ENCODE measurements at regions not wholly inside any gene's neighbourhood (a gene's known extent, or its start where the extent isn't known, plus 50 kb on each side); places are given as distances from the start of the nearest gene placed in this dataset.
"Not testable (repeated sequence)": the region's sequence is repeated elsewhere in the genome, so short reads cannot be mapped to it uniquely, and the experiment has no call there.

GRCh38 chr1:192862271-192862670 is 53.4 kb downstream of the RGS2 start:
- no peak for DNase-seq
- Mint-ChIP-seq H3K9me3 (no peaks in the 10 kb centered on the region), H3K36me3 (ENCODE audit: low read depth) (no peaks in the 10 kb centered on the region), H3K27ac (no peak overlapping the region), H3K4me1 (ENCODE audit: low read depth) (peaks cover 2% of the 10 kb centered on the region), H3K4me3 (no peak overlapping the region), H3K27me3 (no peaks in the 10 kb centered on the region)

- Mint-ChIP-seq H3K4me1 (ENCODE audit: low read depth) (peaks cover 2% of the 10 kb centered on the region), H3K9me3 (no peaks in the 10 kb centered on the region), H3K27ac (no peak overlapping the region), H3K27me3 (no peaks in the 10 kb centered on the region), H3K36me3 (ENCODE audit: low read depth) (no peaks in the 10 kb centered on the region), H3K4me3 (no peak overlapping the region)
- no peak for DNase-seq
Measured at GRCh38 chr1:192866241-192866868, 57.5 kb downstream of the RGS2 start.

GRCh38 chr1:192867180-192867579 is 58.3 kb downstream of the RGS2 start:
- Mint-ChIP-seq H3K9me3 (no peaks in the 10 kb centered on the region), H3K27me3 (no peaks in the 10 kb centered on the region), H3K27ac (no peak overlapping the region), H3K4me1 (ENCODE audit: low read depth) (peaks cover 2% of the 10 kb centered on the region), H3K36me3 (ENCODE audit: low read depth) (no peaks in the 10 kb centered on the region), H3K4me3 (no peak overlapping the region)
- no peak for DNase-seq

- Mint-ChIP-seq H3K27ac (no peak overlapping the region), H3K4me1 (ENCODE audit: low read depth) (peaks cover 2% of the 10 kb centered on the region), H3K27me3 (peaks cover 3% of the 10 kb centered on the region), H3K36me3 (ENCODE audit: low read depth) (no peaks in the 10 kb centered on the region), H3K4me3 (no peak overlapping the region), H3K9me3 (no peaks in the 10 kb centered on the region)
- no peak for DNase-seq
Measured at GRCh38 chr1:192869308-192869940, 60.6 kb downstream of the RGS2 start.

GRCh38 chr1:192872010-192872409 is 63.2 kb downstream of the RGS2 start:
- DNase-seq = no peak
- Mint-ChIP-seq H3K36me3 (ENCODE audit: low read depth) (no peaks in the 10 kb centered on the region), H3K9me3 (no peaks in the 10 kb centered on the region), H3K27me3 (peaks cover 20% of the 10 kb centered on the region), H3K27ac (no peak overlapping the region), H3K4me3 (no peak overlapping the region), H3K4me1 (ENCODE audit: low read depth) (no peaks in the 10 kb centered on the region)

GRCh38 chr1:192873836-192874235 is 65.0 kb downstream of the RGS2 start:
- H3K36me3 Mint-ChIP-seq (ENCODE audit: low read depth) = no peaks in the 10 kb centered on the region
- no peaks in the 10 kb centered on the region for H3K4me1 Mint-ChIP-seq (ENCODE audit: low read depth)
- H3K27me3 Mint-ChIP-seq = peaks cover 20% of the 10 kb centered on the region
- DNase-seq = no peak
- H3K9me3 Mint-ChIP-seq = no peaks in the 10 kb centered on the region
- H3K4me3 Mint-ChIP-seq = no peak overlapping the region
- no peak overlapping the region for H3K27ac Mint-ChIP-seq

DNA sequence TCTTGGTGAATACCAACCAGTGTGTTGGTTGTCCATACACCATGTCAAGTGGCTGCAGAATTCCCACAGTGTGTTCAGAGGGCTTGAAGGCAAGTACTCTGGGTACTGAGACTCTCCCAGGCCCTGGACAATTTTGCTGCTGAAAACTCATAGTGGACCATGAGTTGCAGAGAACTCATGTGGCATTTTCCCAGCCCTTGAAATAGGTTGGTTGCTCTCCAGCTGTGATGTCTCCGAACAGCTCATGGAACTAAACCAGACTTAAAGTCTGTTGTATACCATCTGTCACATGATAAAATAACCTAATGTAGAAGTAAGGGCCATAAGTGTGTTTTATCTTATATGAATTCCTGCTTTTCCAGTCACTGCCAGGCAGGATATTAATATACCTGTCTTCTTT is 67.8 kb downstream of the RGS2 start:
- DNase-seq = no peak

DNA sequence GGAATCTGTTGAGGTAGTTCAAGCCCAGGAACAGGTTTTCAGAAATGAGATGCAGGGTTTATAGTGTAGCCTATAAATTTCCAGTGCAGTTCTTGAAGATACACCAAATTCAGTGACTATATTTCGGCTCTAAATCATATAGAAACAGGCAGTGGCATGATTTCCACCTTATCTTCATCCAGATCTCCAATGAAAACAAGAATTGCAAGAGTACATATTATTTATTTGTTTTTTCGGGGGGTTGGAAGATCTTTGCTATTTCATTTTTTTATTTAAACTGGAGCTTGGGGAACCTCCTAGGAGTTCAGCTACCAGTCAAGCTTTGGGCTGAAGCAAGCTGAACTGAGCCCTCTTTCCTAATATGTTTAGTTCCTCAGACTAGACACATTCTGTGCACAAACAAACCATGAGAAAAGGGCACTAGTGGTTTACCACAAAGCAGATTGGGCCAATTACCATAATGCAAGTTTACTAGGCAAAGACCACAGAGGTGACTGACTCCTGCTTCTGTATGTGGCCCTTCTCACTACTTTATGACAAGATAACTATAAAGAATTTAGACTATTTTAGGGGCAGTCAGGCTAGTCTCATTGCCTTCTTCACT is 68.5 kb downstream of the RGS2 start:
- H3K27me3 Mint-ChIP-seq = peaks cover 20% of the 10 kb centered on the region
- H3K4me3 Mint-ChIP-seq = no peak overlapping the region
- DNase-seq = no peak
- no peaks in the 10 kb centered on the region for H3K9me3 Mint-ChIP-seq
- no peak overlapping the region for H3K27ac Mint-ChIP-seq
- H3K36me3 Mint-ChIP-seq (ENCODE audit: low read depth) = no peaks in the 10 kb centered on the region
- H3K4me1 Mint-ChIP-seq (ENCODE audit: low read depth) = no peaks in the 10 kb centered on the region

More for the DNA sequence above, 67.8 kb downstream of the RGS2 start:
- Mint-ChIP-seq H3K36me3 (ENCODE audit: low read depth) (no peaks in the 10 kb centered on the region), H3K27me3 (peaks cover 20% of the 10 kb centered on the region), H3K4me1 (ENCODE audit: low read depth) (no peaks in the 10 kb centered on the region), H3K27ac (no peak overlapping the region), H3K9me3 (no peaks in the 10 kb centered on the region), H3K4me3 (no peak overlapping the region)

DNA sequence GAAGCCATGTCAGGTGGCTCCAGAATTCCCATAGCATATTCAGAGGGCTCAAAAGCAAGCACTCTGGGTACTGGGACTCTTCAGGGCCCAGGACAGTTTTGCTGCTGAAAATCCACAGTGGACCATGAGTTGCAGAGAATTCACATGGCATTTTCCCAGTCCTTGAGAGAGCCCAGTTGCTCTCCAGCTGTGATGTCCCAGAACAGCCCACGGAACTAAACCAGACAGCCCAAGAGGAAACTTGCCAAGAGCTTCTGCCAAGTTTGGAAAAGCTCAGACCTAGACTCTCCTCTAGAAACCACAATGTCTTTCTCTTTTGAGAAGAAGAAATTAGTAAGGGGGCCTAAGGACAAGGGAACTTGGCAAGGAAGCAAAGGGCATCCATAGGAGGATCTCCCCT is 69.4 kb downstream of the RGS2 start:
- no peak for DNase-seq
- no peak overlapping the region for H3K4me3 Mint-ChIP-seq
- H3K9me3 Mint-ChIP-seq = no peaks in the 10 kb centered on the region
- H3K4me1 Mint-ChIP-seq (ENCODE audit: low read depth) = no peaks in the 10 kb centered on the region
- no peak overlapping the region for H3K27ac Mint-ChIP-seq
- peaks cover 20% of the 10 kb centered on the region for H3K27me3 Mint-ChIP-seq
- no peaks in the 10 kb centered on the region for H3K36me3 Mint-ChIP-seq (ENCODE audit: low read depth)

- H3K27ac Mint-ChIP-seq = no peak overlapping the region
- peaks cover 17% of the 10 kb centered on the region for H3K27me3 Mint-ChIP-seq
- DNase-seq = no peak
- H3K36me3 Mint-ChIP-seq (ENCODE audit: low read depth) = no peaks in the 10 kb centered on the region
- H3K9me3 Mint-ChIP-seq = no peaks in the 10 kb centered on the region
- no peaks in the 10 kb centered on the region for H3K4me1 Mint-ChIP-seq (ENCODE audit: low read depth)
- H3K4me3 Mint-ChIP-seq = no peak overlapping the region
Measured at GRCh38 chr1:192879406-192879805, 70.6 kb downstream of the RGS2 start.

DNA sequence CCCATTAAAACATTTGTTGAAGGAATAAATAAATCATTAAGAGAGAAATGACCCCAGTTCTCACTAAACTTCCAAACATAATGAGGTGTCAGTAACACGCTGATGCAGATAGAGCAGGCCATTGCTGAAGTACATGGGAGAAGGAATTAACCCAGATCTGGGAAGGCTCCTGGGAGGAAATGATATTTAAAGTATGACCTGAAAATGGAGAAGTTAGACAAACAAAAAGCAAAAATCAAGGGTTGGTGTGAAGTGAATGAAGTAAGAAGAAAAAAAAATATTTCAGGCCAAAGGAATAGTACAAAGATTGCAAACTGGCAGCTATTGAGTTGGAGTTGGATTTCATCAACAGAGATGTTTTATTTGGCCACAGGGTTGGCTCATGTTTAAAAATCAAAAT is 71.4 kb downstream of the RGS2 start:
- Mint-ChIP-seq H3K9me3 (no peaks in the 10 kb centered on the region), H3K27ac (no peak overlapping the region), H3K36me3 (ENCODE audit: low read depth) (no peaks in the 10 kb centered on the region), H3K4me3 (no peak overlapping the region), H3K4me1 (ENCODE audit: low read depth) (no peaks in the 10 kb centered on the region), H3K27me3 (peaks cover 10% of the 10 kb centered on the region)
- DNase-seq = no peak

DNA sequence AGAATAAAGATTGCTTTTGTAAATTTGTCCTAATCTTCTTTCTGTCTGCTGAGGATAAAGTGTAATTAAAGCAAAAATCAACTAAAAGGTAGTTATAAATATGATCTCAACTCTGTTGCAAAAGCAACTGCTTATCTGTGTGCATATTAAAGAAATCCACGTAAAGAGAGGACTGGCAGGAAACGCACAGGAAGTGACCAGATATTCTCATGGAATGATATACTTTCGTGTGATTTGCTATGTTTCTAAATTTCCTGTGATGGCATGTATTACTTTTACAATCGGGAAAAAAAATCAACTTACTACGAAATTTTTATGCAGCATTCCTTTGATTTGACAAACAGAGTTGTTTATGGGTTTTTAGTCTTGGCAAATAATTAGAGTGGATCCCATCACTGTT is 75.4 kb downstream of the RGS2 start:
- no peaks in the 10 kb centered on the region for H3K9me3 Mint-ChIP-seq
- no peaks in the 10 kb centered on the region for H3K4me1 Mint-ChIP-seq (ENCODE audit: low read depth)
- H3K27ac Mint-ChIP-seq = no peak overlapping the region
- no peaks in the 10 kb centered on the region for H3K36me3 Mint-ChIP-seq (ENCODE audit: low read depth)
- H3K4me3 Mint-ChIP-seq = no peak overlapping the region
- H3K27me3 Mint-ChIP-seq = no peaks in the 10 kb centered on the region
- no peak for DNase-seq

GRCh38 chr1:192885387-192885786 is 76.5 kb downstream of the RGS2 start:
- not testable (repeated sequence) for H3K27ac Mint-ChIP-seq; DNase-seq; H3K9me3 Mint-ChIP-seq; H3K36me3 Mint-ChIP-seq (ENCODE audit: low read depth); H3K4me1 Mint-ChIP-seq (ENCODE audit: low read depth); H3K27me3 Mint-ChIP-seq; H3K4me3 Mint-ChIP-seq

DNA sequence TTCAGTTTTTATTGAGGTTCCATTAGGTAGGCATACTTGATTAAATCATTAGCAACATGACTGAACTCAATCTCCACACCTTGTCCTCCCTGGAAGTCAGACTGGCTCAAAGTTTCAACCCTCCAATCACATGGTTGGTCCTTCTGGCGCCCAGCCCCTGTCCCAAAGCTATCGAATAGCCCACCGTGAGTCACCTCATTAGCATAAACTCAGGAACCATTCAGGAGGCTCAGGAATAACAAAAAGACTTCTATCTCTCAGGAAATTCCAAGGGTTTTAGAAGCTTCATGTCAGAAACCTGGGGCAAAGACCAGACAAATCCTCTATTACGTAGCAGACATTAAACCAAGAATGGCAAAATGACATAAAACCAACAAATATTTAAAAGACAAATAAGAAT is 78.6 kb downstream of the RGS2 start:
- H3K27ac Mint-ChIP-seq = no peak overlapping the region

DNA sequence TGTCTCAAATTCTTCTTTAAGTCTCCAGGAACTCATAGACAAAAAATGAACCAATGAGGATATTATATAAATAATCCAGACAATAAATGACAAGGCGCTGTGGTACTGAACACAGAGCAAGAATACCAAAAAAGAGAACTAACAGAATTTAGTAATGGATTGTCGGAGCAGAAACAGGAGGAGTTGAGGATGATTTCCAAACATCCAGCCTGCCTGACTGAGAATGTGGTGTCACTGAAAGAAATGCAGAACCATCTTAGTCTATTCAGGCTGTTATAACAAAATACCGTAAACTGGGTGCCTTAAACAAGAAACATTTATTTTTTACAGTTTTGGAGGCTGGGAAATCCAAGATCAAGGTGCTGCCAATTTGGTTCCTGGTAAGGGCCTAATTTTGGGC is 79.7 kb downstream of the RGS2 start:
- H3K4me1 Mint-ChIP-seq (ENCODE audit: low read depth) = no peaks in the 10 kb centered on the region
- DNase-seq = no peak
- H3K4me3 Mint-ChIP-seq = no peak overlapping the region
- H3K27me3 Mint-ChIP-seq = no peaks in the 10 kb centered on the region
- no peaks in the 10 kb centered on the region for H3K36me3 Mint-ChIP-seq (ENCODE audit: low read depth)
- no peak overlapping the region for H3K27ac Mint-ChIP-seq
- no peaks in the 10 kb centered on the region for H3K9me3 Mint-ChIP-seq

More for the DNA sequence above, 78.6 kb downstream of the RGS2 start:
- no peak for DNase-seq
- no peaks in the 10 kb centered on the region for H3K9me3 Mint-ChIP-seq
- no peak overlapping the region for H3K4me3 Mint-ChIP-seq
- no peaks in the 10 kb centered on the region for H3K36me3 Mint-ChIP-seq (ENCODE audit: low read depth)
- no peaks in the 10 kb centered on the region for H3K4me1 Mint-ChIP-seq (ENCODE audit: low read depth)
- H3K27me3 Mint-ChIP-seq = no peaks in the 10 kb centered on the region
